K562 (cell line): ENCODE measurements at regions not wholly inside any gene's neighbourhood (a gene's known extent, or its start where the extent isn't known, plus 50 kb on each side); places are given as distances from the start of the nearest gene placed in this dataset.

Experiments used
- ATAC-seq: fragments of 200-7000 bp; cut with Tn5 transposase; 3 replicates; pipeline ENCODE4 v1.9.1; 2020; ENCODE audit warnings: moderate library complexity
- BruUV-seq: library from RNA; stranded (reverse); fragments of 400-500 nt; replicated peaks from 2 replicates; lab custom pipeline; 2021; lab: Mats Ljungman, UMichigan
- CTCF ChIA-PET: fragments of 300-600 bp; formaldehyde crosslinking; extraction: SDS; loops from one replicate; lab custom pipeline; 2021; ENCODE audit warnings: low intra/inter-chr PET ratio; lab: Yijun Ruan, JAX
- POLR2A ChIA-PET: fragments of 300-600, 350-650 bp; sonication (Branson Sonifier 250); formaldehyde crosslinking; extraction: SDS; loops from one replicate; lab custom pipeline; 2021; ENCODE audit warnings: antibody characterized with exemption, inconsistent platforms; lab: Yijun Ruan, JAX
- DNase-seq, 4 experiments: peaks; one replicate each; pipeline versions ENCODE4 v3.0.0 to v3.0.0-alpha.2; 2011 to 2018; ENCODE audit warnings: low spot score in 3 of 4, mixed read lengths in 3 of 4; ENCODE audit errors: extremely low read depth in 1 of 4
- FAIRE-seq: peaks from 2 replicates; lab custom pipeline; 2011; peaks lifted over from hg19 to GRCh38; lab: Jason Lieb, UNC
- H2AFZ ChIP-seq: 2 replicates; pipeline ENCODE4 v1.6.0; 2011; ENCODE audit warnings: low read depth, low read length, control low read depth, inconsistent platforms
- H3K27ac ChIP-seq: fragments of 200-600 bp; 3 replicates; pipeline ENCODE4 v1.8.0; 2011; ENCODE audit warnings: low read depth, mild to moderate bottlenecking, control low read depth, inconsistent platforms, low read length, moderate library complexity, mixed read lengths; ENCODE audit errors: extremely low read depth
- H3K27me3 ChIP-seq, 2 experiments: fragments of 300-600 bp in 1 of 2; 2 replicates in 1 of 2; 3 replicates in 1 of 2; pipeline versions ENCODE4 v1.6.0 to v1.8.0; 2011; ENCODE audit warnings: inconsistent platforms in 2 of 2, low read length in 2 of 2, mild to moderate bottlenecking in 1 of 2, mixed read lengths in 1 of 2, moderate library complexity in 1 of 2; ENCODE audit not compliant: control insufficient read depth in 2 of 2, insufficient read depth in 2 of 2
- H3K36me3 ChIP-seq: fragments of 300-600 bp; 3 replicates; pipeline ENCODE4 v1.8.0; 2011; ENCODE audit warnings: mild to moderate bottlenecking, low read length, inconsistent platforms; ENCODE audit not compliant: control insufficient read depth, insufficient read depth
- H3K4me1 ChIP-seq, 2 experiments: fragments of 200-600 bp in 1 of 2; replicated peaks in 1 of 2; 2 replicates in 1 of 2; 3 replicates in 1 of 2; pipeline versions ENCODE4 v1.5.1 to v1.8.0; 2011; ENCODE audit warnings: inconsistent platforms in 2 of 2, low read length in 2 of 2, mild to moderate bottlenecking in 1 of 2, mixed read lengths in 1 of 2, moderate library complexity in 1 of 2; ENCODE audit not compliant: control insufficient read depth in 2 of 2, insufficient read depth in 2 of 2
- H3K4me2 ChIP-seq: 2 replicates; pipeline ENCODE4 v1.6.1; 2011; ENCODE audit warnings: low read length, control low read depth, inconsistent platforms, mixed read lengths; ENCODE audit not compliant: insufficient read depth
- H3K4me3 ChIP-seq: fragments of 200-600 bp; sonication (generic), shearing (Covaris generic); 2 replicates; pipeline ENCODE4 v1.5.1; 2016; ENCODE audit warnings: control low read depth, inconsistent platforms
- H3K79me2 ChIP-seq: fragments of 200-600 bp; 3 replicates; pipeline ENCODE4 v1.8.0; 2011; ENCODE audit warnings: low read length, inconsistent platforms; ENCODE audit not compliant: control insufficient read depth, insufficient read depth
- H3K9ac ChIP-seq, 2 experiments: 2 replicates each; pipeline versions ENCODE4 v1.6.0 to v1.6.1; 2011; ENCODE audit warnings: low read depth in 2 of 2, low read length in 2 of 2, control low read depth in 1 of 2, inconsistent platforms in 1 of 2, mild to moderate bottlenecking in 1 of 2, mixed read lengths in 1 of 2; ENCODE audit not compliant: insufficient read depth in 1 of 2
- H3K9me1 ChIP-seq: one replicate; pipeline ENCODE4 v1.6.0; 2011; ENCODE audit warnings: inconsistent platforms, mild to moderate bottlenecking, low read length, moderate library complexity; ENCODE audit not compliant: control insufficient read depth, insufficient read depth
- H3K9me3 ChIP-seq: replicated peaks from 2 replicates; pipeline ENCODE4 v1.5.1; 2011; ENCODE audit warnings: low read depth, low read length, inconsistent platforms; ENCODE audit not compliant: control insufficient read depth, insufficient read depth
- H4K20me1 ChIP-seq: replicated peaks from 2 replicates; pipeline ENCODE4 v1.6.1; 2011; ENCODE audit warnings: low read length, inconsistent platforms, mixed read lengths; ENCODE audit not compliant: control insufficient read depth, insufficient read depth
- CXXC5 ChIP-seq: fragments of 250-450 bp; sonication (Bioruptor Pico); IDR thresholded peaks from 2 replicates; pipeline ENCODE4 v1.8.0; 2022; ENCODE audit warnings: inconsistent platforms, mild to moderate bottlenecking, moderate library complexity
- KAT2B ChIP-seq: IDR thresholded peaks from one replicate; pipeline ENCODE4 v1.6.1; 2012; ENCODE audit warnings: low read depth, mild to moderate bottlenecking, control low read depth, inconsistent platforms, low read length, moderate library complexity
- SOX6 ChIP-seq: fragments of 450-650 bp; IDR thresholded peaks from 2 replicates; pipeline ENCODE4 v1.6.1; 2014; ENCODE audit warnings: mild to moderate bottlenecking
- SUPT5H ChIP-seq: fragments of 450-650 bp; IDR thresholded peaks from 2 replicates; pipeline ENCODE4 v1.6.1; 2016
- TCFL5 ChIP-seq: fragments of 250-450 bp; sonication (Bioruptor Pico); conservative IDR thresholded peaks from 2 replicates; pipeline ENCODE4 v1.6.1; 2021; ENCODE audit warnings: mild to moderate bottlenecking, moderate library complexity, matching md5 sums
- ZC3H4 ChIP-seq: sonication (generic); formaldehyde crosslinking; IDR thresholded peaks from 2 replicates; pipeline ENCODE4 v1.9.0; 2021; ENCODE audit warnings: missing genetic modification reagents, borderline replicate concordance
- WGBS: fragments of 100-300 bp; shearing (Covaris generic); methylation state at CpG from one replicate; pipeline ENCODE4 v1.1.6; 2016; ENCODE audit warnings: low coverage, mixed read lengths; ENCODE audit not compliant: insufficient coverage; ENCODE audit errors: missing lambda C conversion rate; 5-methylcytosine and 5-hydroxymethylcytosine counted together
- in situ Hi-C: fragments of 300-500 bp; cut with MboI; formaldehyde crosslinking; loops from 4 replicates; pipeline ENCODE4 v1.15.0; 2018; ENCODE audit warnings: inconsistent platforms, mixed read lengths
- intact Hi-C: fragments of 100-400 bp; cut with micrococcal nuclease; formaldehyde crosslinking; loops from 2 replicates; pipeline ENCODE4 v1.14.2; 2022
- TF ChIP-seq, protein P1 (sequence below): fragments of 200-600 bp; sonication (generic); IDR thresholded peaks from one replicate; pipeline ENCODE4 v1.6.1; 2012; ENCODE audit warnings: mild to moderate bottlenecking, low read depth, low read length, inconsistent platforms

DNA sequence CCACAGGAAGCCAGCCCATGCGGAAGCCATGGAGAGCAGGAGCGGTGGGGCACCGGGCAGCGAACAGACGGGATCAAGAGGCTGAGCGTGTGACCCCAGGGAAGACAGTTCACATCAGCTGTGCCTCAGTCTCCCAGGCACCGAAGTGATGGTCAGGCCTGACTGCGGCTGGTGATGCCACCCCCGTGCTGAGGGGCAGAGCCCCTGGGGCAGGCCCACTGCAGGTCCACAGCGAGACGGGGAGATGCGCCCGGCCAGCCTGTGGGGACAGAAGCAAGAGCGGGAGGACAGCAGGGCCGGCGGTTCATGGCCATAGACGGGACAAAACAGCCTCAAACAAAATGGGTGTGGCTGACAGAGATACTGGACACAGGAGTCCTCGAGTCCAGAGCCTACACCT lies 93.8 kb downstream of the RIPK4 start:
- FAIRE-seq = no peak
- CTCF ChIA-PET = no interaction called here

DNA sequence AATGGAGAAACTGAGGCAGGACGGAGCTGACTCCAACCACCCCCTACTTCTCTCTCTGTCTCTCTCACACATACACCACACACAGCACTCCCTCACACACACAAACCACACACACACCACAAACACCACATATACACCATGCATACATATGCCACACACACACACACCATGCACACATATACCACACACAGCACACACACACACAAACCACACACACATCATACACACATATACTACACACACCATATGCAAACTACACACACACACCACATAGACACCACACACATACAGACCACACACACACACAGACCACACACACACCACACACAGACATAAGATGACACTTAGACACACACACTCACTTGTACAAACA lies 94.3 kb downstream of the RIPK4 start:
- H3K4me1 ChIP-seq = peaks cover 0 to 11% of the 10 kb centered on the region in 2 experiments; a peak in 1 of 5 replicates
- H3K27ac ChIP-seq = no peak overlapping the region
- H3K27me3 ChIP-seq = peaks cover 8 to 34% of the 10 kb centered on the region in 2 experiments
- DNase-seq (no peak), ATAC-seq (no peak), FAIRE-seq (peak; percentile 85)
- CTCF ChIA-PET = no interaction called here
- no peaks in the 10 kb centered on the region for H3K79me2 ChIP-seq
- no peak overlapping the region for H3K4me2 ChIP-seq
- no peaks in the 10 kb centered on the region for H3K36me3 ChIP-seq
- no peaks in the 10 kb centered on the region for H3K9me3 ChIP-seq
- intact Hi-C loops (no loop called here), in situ Hi-C loops (no loop called here)
- H4K20me1 ChIP-seq = no peaks in the 10 kb centered on the region
- H3K4me3 ChIP-seq = no peak overlapping the region
- no peaks in the 10 kb centered on the region for H3K9me1 ChIP-seq
- H2AFZ ChIP-seq = no peak overlapping the region
- POLR2A ChIA-PET = no interaction called here
- 0% methylated on average over 1 of the region's 1 CpG for WGBS
- BruUV-seq = no TSS peak
- no peak overlapping the region for H3K9ac ChIP-seq
- TF ChIP-seq, protein P1, sequence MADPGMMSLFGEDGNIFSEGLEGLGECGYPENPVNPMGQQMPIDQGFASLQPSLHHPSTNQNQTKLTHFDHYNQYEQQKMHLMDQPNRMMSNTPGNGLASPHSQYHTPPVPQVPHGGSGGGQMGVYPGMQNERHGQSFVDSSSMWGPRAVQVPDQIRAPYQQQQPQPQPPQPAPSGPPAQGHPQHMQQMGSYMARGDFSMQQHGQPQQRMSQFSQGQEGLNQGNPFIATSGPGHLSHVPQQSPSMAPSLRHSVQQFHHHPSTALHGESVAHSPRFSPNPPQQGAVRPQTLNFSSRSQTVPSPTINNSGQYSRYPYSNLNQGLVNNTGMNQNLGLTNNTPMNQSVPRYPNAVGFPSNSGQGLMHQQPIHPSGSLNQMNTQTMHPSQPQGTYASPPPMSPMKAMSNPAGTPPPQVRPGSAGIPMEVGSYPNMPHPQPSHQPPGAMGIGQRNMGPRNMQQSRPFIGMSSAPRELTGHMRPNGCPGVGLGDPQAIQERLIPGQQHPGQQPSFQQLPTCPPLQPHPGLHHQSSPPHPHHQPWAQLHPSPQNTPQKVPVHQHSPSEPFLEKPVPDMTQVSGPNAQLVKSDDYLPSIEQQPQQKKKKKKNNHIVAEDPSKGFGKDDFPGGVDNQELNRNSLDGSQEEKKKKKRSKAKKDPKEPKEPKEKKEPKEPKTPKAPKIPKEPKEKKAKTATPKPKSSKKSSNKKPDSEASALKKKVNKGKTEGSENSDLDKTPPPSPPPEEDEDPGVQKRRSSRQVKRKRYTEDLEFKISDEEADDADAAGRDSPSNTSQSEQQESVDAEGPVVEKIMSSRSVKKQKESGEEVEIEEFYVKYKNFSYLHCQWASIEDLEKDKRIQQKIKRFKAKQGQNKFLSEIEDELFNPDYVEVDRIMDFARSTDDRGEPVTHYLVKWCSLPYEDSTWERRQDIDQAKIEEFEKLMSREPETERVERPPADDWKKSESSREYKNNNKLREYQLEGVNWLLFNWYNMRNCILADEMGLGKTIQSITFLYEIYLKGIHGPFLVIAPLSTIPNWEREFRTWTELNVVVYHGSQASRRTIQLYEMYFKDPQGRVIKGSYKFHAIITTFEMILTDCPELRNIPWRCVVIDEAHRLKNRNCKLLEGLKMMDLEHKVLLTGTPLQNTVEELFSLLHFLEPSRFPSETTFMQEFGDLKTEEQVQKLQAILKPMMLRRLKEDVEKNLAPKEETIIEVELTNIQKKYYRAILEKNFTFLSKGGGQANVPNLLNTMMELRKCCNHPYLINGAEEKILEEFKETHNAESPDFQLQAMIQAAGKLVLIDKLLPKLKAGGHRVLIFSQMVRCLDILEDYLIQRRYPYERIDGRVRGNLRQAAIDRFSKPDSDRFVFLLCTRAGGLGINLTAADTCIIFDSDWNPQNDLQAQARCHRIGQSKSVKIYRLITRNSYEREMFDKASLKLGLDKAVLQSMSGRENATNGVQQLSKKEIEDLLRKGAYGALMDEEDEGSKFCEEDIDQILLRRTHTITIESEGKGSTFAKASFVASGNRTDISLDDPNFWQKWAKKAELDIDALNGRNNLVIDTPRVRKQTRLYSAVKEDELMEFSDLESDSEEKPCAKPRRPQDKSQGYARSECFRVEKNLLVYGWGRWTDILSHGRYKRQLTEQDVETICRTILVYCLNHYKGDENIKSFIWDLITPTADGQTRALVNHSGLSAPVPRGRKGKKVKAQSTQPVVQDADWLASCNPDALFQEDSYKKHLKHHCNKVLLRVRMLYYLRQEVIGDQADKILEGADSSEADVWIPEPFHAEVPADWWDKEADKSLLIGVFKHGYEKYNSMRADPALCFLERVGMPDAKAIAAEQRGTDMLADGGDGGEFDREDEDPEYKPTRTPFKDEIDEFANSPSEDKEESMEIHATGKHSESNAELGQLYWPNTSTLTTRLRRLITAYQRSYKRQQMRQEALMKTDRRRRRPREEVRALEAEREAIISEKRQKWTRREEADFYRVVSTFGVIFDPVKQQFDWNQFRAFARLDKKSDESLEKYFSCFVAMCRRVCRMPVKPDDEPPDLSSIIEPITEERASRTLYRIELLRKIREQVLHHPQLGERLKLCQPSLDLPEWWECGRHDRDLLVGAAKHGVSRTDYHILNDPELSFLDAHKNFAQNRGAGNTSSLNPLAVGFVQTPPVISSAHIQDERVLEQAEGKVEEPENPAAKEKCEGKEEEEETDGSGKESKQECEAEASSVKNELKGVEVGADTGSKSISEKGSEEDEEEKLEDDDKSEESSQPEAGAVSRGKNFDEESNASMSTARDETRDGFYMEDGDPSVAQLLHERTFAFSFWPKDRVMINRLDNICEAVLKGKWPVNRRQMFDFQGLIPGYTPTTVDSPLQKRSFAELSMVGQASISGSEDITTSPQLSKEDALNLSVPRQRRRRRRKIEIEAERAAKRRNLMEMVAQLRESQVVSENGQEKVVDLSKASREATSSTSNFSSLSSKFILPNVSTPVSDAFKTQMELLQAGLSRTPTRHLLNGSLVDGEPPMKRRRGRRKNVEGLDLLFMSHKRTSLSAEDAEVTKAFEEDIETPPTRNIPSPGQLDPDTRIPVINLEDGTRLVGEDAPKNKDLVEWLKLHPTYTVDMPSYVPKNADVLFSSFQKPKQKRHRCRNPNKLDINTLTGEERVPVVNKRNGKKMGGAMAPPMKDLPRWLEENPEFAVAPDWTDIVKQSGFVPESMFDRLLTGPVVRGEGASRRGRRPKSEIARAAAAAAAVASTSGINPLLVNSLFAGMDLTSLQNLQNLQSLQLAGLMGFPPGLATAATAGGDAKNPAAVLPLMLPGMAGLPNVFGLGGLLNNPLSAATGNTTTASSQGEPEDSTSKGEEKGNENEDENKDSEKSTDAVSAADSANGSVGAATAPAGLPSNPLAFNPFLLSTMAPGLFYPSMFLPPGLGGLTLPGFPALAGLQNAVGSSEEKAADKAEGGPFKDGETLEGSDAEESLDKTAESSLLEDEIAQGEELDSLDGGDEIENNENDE = no peak
- no peak for TF ChIP-seq TCFL5 (CRISPR knock-in tag)

More for the DNA sequence above, 93.8 kb downstream of the RIPK4 start:
- peaks cover 0 to 11% of the 10 kb centered on the region in 2 experiments; a peak in 1 of 5 replicates for H3K4me1 ChIP-seq
- no peak overlapping the region for H3K27ac ChIP-seq
- H3K4me3 ChIP-seq = no peak overlapping the region
- TF ChIP-seq SOX6 (no peak), CXXC5 (CRISPR knock-in tag) (no peak), ZC3H4 (CRISPR knock-in tag) (no peak), SUPT5H (no peak), KAT2B (no peak)
- BruUV-seq = no TSS peak
- intact Hi-C loops (no loop called here), in situ Hi-C loops (no loop called here)
- no peak for DNase-seq
- no peaks in the 10 kb centered on the region for H3K9me3 ChIP-seq
- H3K27me3 ChIP-seq = peaks cover 14 to 35% of the 10 kb centered on the region in 2 experiments
- no peaks in the 10 kb centered on the region for H3K36me3 ChIP-seq
- no peaks in the 10 kb centered on the region for H4K20me1 ChIP-seq
- no peak for ATAC-seq
- WGBS = 3% methylated on average over 18 of the region's 18 CpGs
- no peak overlapping the region for H3K9ac ChIP-seq
- POLR2A ChIA-PET = interaction anchor here (0.6 kb wide), 1 partner anchor 14 kb away, joined by 3 read pairs; no protein-coding TSS in a partner anchor
- no peaks in the 10 kb centered on the region for H3K9me1 ChIP-seq
- H3K4me2 ChIP-seq = no peak overlapping the region
- H2AFZ ChIP-seq = no peak overlapping the region
- H3K79me2 ChIP-seq = no peaks in the 10 kb centered on the region
